ENCODE measurements at regions not wholly inside any gene's neighbourhood (a gene's known extent, or its start where the extent isn't known, plus 50 kb on each side); places are given as distances from the start of the nearest gene placed in this dataset.

DNA sequence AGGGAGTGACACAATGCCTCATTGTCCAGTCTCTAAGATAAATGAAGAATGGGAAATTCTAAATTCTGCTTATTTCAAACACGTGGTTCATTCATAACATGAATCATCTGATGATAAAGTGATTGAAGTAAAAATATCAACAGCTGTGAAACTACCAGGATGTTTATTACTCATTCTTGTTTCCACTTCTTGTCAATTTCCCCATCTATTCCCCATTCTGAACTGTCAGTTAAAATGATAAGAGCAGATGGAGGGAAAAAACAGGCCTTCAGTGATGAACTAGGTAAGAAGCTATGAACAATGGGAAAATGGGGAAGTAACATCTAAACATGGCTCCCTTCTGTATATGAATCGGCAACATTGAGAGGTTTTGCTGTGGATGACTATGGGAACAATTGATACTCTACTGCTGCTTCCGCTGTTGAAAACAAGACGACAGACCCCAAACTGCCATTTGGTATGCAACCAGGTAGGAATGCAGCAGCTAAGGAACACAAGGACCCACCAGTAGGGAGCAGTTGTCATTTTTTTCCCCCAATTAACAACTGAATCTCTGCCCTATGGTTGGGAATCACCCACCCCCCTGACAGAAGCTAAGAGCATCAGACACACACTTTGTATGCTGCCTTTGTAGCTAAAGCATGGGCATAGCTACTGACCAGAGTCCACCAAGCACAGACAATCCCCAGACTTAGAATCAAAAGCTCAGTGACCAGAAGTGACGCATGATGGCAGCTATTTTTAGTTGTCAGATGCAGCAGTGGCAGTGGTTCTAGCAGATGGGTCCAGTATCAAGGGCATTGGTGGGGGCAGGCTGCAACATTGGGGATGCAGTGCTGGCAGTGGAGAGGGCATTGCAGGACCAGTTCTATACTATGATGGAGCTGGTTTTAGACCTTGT is 52.9 kb upstream of the ZNF366 start:
- Histone ChIP-seq H3K27ac (no peak overlapping the region), H3K4me3 (no peak overlapping the region), H3K36me3 (no peaks in the 10 kb centered on the region), H3K27me3 (peaks cover 0 to 10% of the 10 kb centered on the region in 2 donors), H3K9me3 (no peaks in the 10 kb centered on the region), H3K4me1 (peaks cover 6 to 20% of the 10 kb centered on the region in 2 donors)
- TF ChIP-seq, protein P1, sequence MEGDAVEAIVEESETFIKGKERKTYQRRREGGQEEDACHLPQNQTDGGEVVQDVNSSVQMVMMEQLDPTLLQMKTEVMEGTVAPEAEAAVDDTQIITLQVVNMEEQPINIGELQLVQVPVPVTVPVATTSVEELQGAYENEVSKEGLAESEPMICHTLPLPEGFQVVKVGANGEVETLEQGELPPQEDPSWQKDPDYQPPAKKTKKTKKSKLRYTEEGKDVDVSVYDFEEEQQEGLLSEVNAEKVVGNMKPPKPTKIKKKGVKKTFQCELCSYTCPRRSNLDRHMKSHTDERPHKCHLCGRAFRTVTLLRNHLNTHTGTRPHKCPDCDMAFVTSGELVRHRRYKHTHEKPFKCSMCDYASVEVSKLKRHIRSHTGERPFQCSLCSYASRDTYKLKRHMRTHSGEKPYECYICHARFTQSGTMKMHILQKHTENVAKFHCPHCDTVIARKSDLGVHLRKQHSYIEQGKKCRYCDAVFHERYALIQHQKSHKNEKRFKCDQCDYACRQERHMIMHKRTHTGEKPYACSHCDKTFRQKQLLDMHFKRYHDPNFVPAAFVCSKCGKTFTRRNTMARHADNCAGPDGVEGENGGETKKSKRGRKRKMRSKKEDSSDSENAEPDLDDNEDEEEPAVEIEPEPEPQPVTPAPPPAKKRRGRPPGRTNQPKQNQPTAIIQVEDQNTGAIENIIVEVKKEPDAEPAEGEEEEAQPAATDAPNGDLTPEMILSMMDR (IDR thresholded peaks at IDR 0.05): no peak
- intact Hi-C loops (cut with DNase I): no loop called here
- ATAC-seq (no peak), DNase-seq (no peak)

DNA sequence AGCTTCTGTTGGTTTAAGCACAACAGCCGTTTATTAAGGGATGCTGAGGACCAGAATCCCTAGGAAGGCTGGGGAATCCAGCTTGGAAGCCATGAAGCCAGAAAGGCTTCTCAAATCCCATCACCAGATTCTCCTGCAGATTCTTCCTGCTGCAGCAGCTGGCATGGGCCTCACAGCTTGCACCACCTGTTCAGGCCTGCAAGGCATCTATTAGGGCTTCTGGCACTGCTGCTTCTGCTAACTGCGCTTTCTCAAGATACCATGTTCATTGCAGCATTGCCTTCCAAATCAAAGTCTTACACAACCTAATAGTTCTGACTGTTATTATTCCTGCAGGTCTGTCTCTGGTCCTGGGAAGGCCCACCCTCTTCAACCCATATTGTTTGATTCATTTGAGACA is 51.2 kb upstream of the ZNF366 start:
- Histone ChIP-seq H3K4me3 (no peak overlapping the region), H3K9me3 (no peaks in the 10 kb centered on the region), H3K36me3 (no peaks in the 10 kb centered on the region), H3K27ac (no peak overlapping the region), H3K4me1 (peaks cover 6 to 20% of the 10 kb centered on the region in 2 donors), H3K27me3 (peaks cover 0 to 10% of the 10 kb centered on the region in 2 donors)
- no peak for ATAC-seq
- DNase-seq: peak in 1 of 4 donors; percentile 5
- TF ChIP-seq, protein P1 (IDR thresholded peaks at IDR 0.05): no peak
- intact Hi-C loops (cut with DNase I): no loop called here

DNA sequence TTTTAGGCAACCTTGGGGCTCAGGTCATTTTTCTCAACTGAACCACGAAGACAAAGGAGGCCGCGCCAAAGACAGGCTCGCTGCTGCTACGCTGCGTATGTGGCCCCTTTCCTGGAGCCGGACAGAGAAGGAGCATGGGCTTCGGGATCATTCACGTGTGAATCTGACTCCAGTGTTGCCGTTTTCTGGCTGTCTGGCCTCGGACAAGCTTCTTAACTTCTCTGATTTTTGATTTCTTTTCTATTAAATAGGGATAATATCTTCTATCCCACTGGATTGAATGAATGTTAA is 50.8 kb upstream of the ZNF366 start:
- Histone ChIP-seq H3K4me3 (no peak overlapping the region), H3K27me3 (peaks cover 0 to 10% of the 10 kb centered on the region in 2 donors), H3K4me1 (peaks cover 6 to 20% of the 10 kb centered on the region in 2 donors), H3K9me3 (no peaks in the 10 kb centered on the region), H3K27ac (no peak overlapping the region), H3K36me3 (no peaks in the 10 kb centered on the region)
- ATAC-seq (no peak), DNase-seq (no peak)
- TF ChIP-seq, protein P1 (IDR thresholded peaks at IDR 0.05): no peak
- intact Hi-C loops (cut with DNase I): no loop called here

DNA sequence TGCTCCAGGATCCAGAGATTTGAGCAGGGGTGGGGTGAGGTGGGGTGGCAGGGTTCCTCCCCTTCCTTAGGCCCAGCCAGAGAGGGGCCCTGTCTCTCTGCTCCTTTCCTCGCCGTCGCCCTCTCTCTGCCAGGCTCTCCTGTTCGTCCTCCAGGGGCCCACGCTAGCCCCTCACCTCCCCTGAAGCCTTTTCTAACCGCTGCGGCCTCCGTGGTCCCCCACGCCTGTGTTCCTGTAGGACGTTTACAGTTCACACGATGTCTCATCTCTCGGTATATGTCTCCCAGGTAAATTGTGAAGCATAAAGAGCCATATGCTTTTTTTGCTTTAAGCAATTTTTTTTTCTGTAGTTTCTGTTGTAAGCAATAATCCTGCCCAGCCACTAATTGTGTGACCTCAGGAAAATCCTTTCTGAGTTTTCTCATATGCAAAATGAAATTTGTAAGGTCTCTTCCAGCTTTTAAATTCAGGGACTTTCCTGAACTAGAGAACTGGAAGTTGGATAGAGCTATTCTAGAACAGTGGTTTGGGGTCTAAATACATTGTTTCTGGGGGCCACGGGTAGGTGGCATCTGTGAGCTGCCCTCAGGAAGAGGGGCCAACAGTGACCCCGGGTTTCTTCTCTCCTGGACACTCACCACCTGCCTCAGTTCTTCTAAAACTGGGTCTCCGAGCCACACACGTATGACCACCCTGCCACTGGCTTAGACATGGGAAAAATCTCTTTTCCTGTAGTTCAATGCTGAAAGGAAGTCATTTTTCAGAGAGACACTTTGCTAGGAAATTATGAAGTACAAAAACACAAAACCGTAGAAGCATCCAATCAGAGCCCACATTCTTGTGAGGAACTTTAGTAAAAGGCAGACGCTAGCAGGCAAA is 50.2 kb upstream of the ZNF366 start:
- Histone ChIP-seq H3K27ac (peak overlapping the region; percentile 50 to 73), H3K4me3 (peak overlapping the region; percentile 24 to 36), H3K27me3 (peaks cover 0 to 10% of the 10 kb centered on the region in 2 donors), H3K4me1 (peaks cover 6 to 20% of the 10 kb centered on the region in 2 donors), H3K9me3 (no peaks in the 10 kb centered on the region), H3K36me3 (no peaks in the 10 kb centered on the region)
- no peak for ATAC-seq
- peak in 2 of 4 donors; percentile 19 to 65 for DNase-seq
- intact Hi-C loops (cut with DNase I): no loop called here
- TF ChIP-seq, protein P1 (IDR thresholded peaks at IDR 0.05): no peak

Data from left lung (tissue), 4 donors.